ENCODE measurements at regions not wholly inside any gene's neighbourhood (a gene's known extent, or its start where the extent isn't known, plus 50 kb on each side); places are given as distances from the start of the nearest gene placed in this dataset.

DNA sequence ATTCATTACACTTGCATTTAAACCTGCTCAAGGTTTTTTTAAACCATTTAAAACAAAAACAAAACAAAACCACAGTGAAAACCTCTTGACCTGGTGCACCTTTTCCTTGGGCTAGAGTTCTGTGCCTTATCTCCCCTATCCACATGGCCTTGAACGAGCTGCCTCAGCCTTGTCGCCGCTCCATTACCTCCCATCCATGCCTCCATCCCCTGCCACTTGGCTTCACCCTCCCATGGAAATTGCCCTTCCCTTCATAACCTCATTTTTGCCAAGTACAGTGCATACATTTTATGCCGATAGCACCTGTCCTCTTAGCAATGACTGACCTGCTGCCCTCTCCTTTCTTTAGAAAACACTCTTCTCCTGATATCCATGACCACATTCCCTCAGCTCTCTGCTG lies 188.6 kb upstream of the ASIC2 start:
- Histone ChIP-seq H3K36me3 (ENCODE audit: control insufficient read depth, insufficient read depth, low read length) (no peaks in the 10 kb centered on the region), H2BK15ac (ENCODE audit: low read depth, low read length) (no peak overlapping the region), H3K9ac (ENCODE audit: low read depth, low read length) (no peak overlapping the region), H4K8ac (ENCODE audit: low read depth in 2 of 2, low read length in 2 of 2) (no peak overlapping the region), H4K20me1 (ENCODE audit: insufficient read depth, low read length) (no peaks in the 10 kb centered on the region), H3K27ac (ENCODE audit: insufficient read depth, low read length) (no peak overlapping the region), H4K5ac (ENCODE audit: low read depth, low read length) (no peak overlapping the region), H3K4me1 (ENCODE audit: control insufficient read depth, insufficient read depth, low read length) (no peaks in the 10 kb centered on the region), H3K9me3 (ENCODE audit: control insufficient read depth, insufficient read depth, low read length) (no peaks in the 10 kb centered on the region; the same call in 1 of the 2 replicates), H3K4ac (ENCODE audit: low read depth, low read length) (no peak overlapping the region), H2AFZ (replicated peaks; ENCODE audit: low read length, poor library complexity) (no peak overlapping the region), H3K23ac (ENCODE audit: low read depth, low read length) (no peak overlapping the region), H2AK5ac (ENCODE audit: low read depth, low read length) (no peak overlapping the region), H3K4me2 (ENCODE audit: low read depth, low read length) (no peak overlapping the region), H3K56ac (ENCODE audit: extremely low read depth, insufficient read depth, low read length) (no peak overlapping the region), H2AK9ac (replicated peaks; ENCODE audit: low read depth, low read length, poor library complexity) (no peak overlapping the region), H2BK20ac (ENCODE audit: low read depth, low read length) (no peak overlapping the region), H3K18ac (ENCODE audit: low read depth, low read length) (no peak overlapping the region), H4K91ac (ENCODE audit: insufficient read depth, low read depth, low read length) (no peak overlapping the region), H2BK120ac (ENCODE audit: low read depth, low read length) (no peak overlapping the region), H3K4me3 (ENCODE audit: insufficient read depth, low read depth, low read length) (no peak overlapping the region), H2BK5ac (ENCODE audit: low read depth, low read length, poor library complexity, severe bottlenecking) (no peak overlapping the region), H3K79me1 (ENCODE audit: low read depth in 1 of 2, low read length in 2 of 2) (no peaks in the 10 kb centered on the region), H3K27me3 (ENCODE audit: control insufficient read depth, insufficient read depth, low read length) (no peaks in the 10 kb centered on the region), H3K9me1 (ENCODE audit: insufficient read depth, low read length) (no peaks in the 10 kb centered on the region), H3K14ac (replicated peaks; ENCODE audit: low read depth, low read length) (no peak overlapping the region)
- ChIA-PET POLR2A (ENCODE audit: unreplicated experiment) (no interaction called here), CTCF (interaction anchor here (0.6 kb wide), 1 partner anchor 59 kb away, joined by 3 read pairs; no protein-coding TSS in a partner anchor)
- intact Hi-C loops (cut with micrococcal nuclease) (no loop called here), dilution Hi-C loops (cut with HindIII; ENCODE audit: low sequenced_read_pairs, unreplicated experiment) (no loop called here), in situ Hi-C loops (cut with MboI; ENCODE audit: low sequenced_read_pairs) (no loop called here)
- TF ChIP-seq RAD21 (IDR thresholded peaks at IDR 0.05; ENCODE audit: low read length) (no peak), MAZ (IDR thresholded peaks at IDR 0.05; ENCODE audit: borderline replicate concordance, low read depth, low read length) (no peak), POLR2A (IDR thresholded peaks at IDR 0.05; ENCODE audit: low read depth, low read length) (no peak), FOS (IDR thresholded peaks at IDR 0.05; ENCODE audit: low read depth, low read length) (no peak)
- no TSS peak for BruUV-seq (replicated peaks)
- WGBS, 2 experiments (ENCODE audit: extremely low coverage in 2 of 2, insufficient read length in 1 of 2) = 56% methylated on average over 4 of the region's 4 CpGs; no CpG with 5 or more reads in 1 of the 2 experiments
- ATAC-seq (ENCODE audit: low read depth) (no peak), DNase-seq (no peak)

All from IMR-90 (cell line).